Panc1 (cell line): ENCODE measurements at regions not wholly inside any gene's neighbourhood (a gene's known extent, or its start where the extent isn't known, plus 50 kb on each side); places are given as distances from the start of the nearest gene placed in this dataset.
"Not testable (repeated sequence)": the region's sequence is repeated elsewhere in the genome, so short reads cannot be mapped to it uniquely, and the experiment has no call there.

Experiments
- ATAC-seq: fragments of 200-7000 bp; cut with Tn5 transposase; 2 replicates; pipeline ENCODE4 v1.9.1; 2020; ENCODE audit warnings: mild to moderate bottlenecking, moderate library complexity
- BruUV-seq: library from RNA; stranded (reverse); fragments of 400-500 nt; replicated peaks from 2 replicates; lab custom pipeline; 2021; lab: Mats Ljungman, UMichigan
- CTCF ChIA-PET: fragments of 300-600 bp; sonication (Branson Sonifier 250); formaldehyde crosslinking; loops from one replicate; lab custom pipeline; 2022; ENCODE audit warnings: antibody characterized with exemption; lab: Charles Lee
- POLR2A ChIA-PET: fragments of 300-600 bp; sonication (Branson Sonifier 250); formaldehyde crosslinking; loops from one replicate; lab custom pipeline; 2022; ENCODE audit warnings: antibody characterized with exemption; lab: Charles Lee
- DNase-seq: peaks from one replicate; pipeline ENCODE4 v3.0.0-alpha.2; 2010; ENCODE audit warnings: low read depth, low spot score
- H3K27ac ChIP-seq: 2 replicates; pipeline ENCODE4 v1.5.1; 2011; ENCODE audit warnings: mild to moderate bottlenecking, low read length, inconsistent platforms
- H3K27me3 ChIP-seq: fragments of 200-500 bp; sonication (Bioruptor generic); 2 replicates; pipeline ENCODE4 v1.6.0; 2014; ENCODE audit warnings: low read length, inconsistent platforms; ENCODE audit not compliant: control insufficient read depth, insufficient read depth
- H3K36me3 ChIP-seq: fragments of 200-500 bp; sonication (Bioruptor generic); 2 replicates; pipeline ENCODE4 v1.5.1; 2014; ENCODE audit warnings: inconsistent platforms, mild to moderate bottlenecking, low read length, moderate library complexity; ENCODE audit not compliant: control insufficient read depth, insufficient read depth
- H3K4me1 ChIP-seq: 2 replicates; pipeline ENCODE4 v1.5.1; 2011; ENCODE audit warnings: inconsistent platforms, mild to moderate bottlenecking, low read length, moderate library complexity; ENCODE audit not compliant: control insufficient read depth, insufficient read depth
- H3K4me3 ChIP-seq, 2 experiments: 2 replicates each; pipeline ENCODE4 v1.5.1; 2011 to 2012; ENCODE audit warnings: low read depth in 2 of 2, low read length in 2 of 2, mild to moderate bottlenecking in 2 of 2, inconsistent platforms in 1 of 2, moderate library complexity in 1 of 2
- H3K9me3 ChIP-seq: fragments of 200-500 bp; sonication (Bioruptor generic); 2 replicates; pipeline ENCODE4 v1.5.1; 2014; ENCODE audit warnings: low read depth, mild to moderate bottlenecking, inconsistent platforms, low read length, moderate library complexity; ENCODE audit not compliant: control insufficient read depth, insufficient read depth
- POLR2AphosphoS5 ChIP-seq: IDR thresholded peaks from 2 replicates; pipeline ENCODE4 v1.6.1; 2012; ENCODE audit warnings: mild to moderate bottlenecking, low read depth, low read length, moderate library complexity
- SIN3A ChIP-seq: IDR thresholded peaks from 2 replicates; pipeline ENCODE4 v1.6.1; 2012; ENCODE audit warnings: low read depth, mild to moderate bottlenecking, low read length, moderate library complexity, borderline replicate concordance; ENCODE audit not compliant: insufficient read depth
- TCF7L2 ChIP-seq: IDR thresholded peaks from 2 replicates; pipeline ENCODE4 v1.6.1; 2011; ENCODE audit warnings: mild to moderate bottlenecking, low read depth, low read length, inconsistent platforms
- in situ Hi-C: cut with HindIII; loops from 2 replicates; pipeline ENCODE4 v1.10.0; 2016; ENCODE audit warnings: low sequenced_read_pairs, low pct_unique_long_range_greater_than_20kb
- intact Hi-C: fragments of 100-400 bp; cut with micrococcal nuclease; formaldehyde crosslinking; loops from one replicate; pipeline ENCODE4 v1.10.0; 2022; ENCODE audit not compliant: unreplicated experiment
- TF ChIP-seq, protein P1 (sequence below), 2 experiments: IDR thresholded peaks; 2 replicates each; pipeline ENCODE4 v1.6.1; 2011 to 2012; ENCODE audit warnings: low read depth in 2 of 2, control low read depth in 1 of 2, low read length in 1 of 2, mild to moderate bottlenecking in 1 of 2, moderate library complexity in 1 of 2; ENCODE audit not compliant: insufficient read depth in 1 of 2
- TF ChIP-seq, protein P2 (sequence below): fragments of 450-650 bp; IDR thresholded peaks from 2 replicates; pipeline ENCODE4 v1.5.1; 2017; ENCODE audit warnings: mild to moderate bottlenecking

DNA sequence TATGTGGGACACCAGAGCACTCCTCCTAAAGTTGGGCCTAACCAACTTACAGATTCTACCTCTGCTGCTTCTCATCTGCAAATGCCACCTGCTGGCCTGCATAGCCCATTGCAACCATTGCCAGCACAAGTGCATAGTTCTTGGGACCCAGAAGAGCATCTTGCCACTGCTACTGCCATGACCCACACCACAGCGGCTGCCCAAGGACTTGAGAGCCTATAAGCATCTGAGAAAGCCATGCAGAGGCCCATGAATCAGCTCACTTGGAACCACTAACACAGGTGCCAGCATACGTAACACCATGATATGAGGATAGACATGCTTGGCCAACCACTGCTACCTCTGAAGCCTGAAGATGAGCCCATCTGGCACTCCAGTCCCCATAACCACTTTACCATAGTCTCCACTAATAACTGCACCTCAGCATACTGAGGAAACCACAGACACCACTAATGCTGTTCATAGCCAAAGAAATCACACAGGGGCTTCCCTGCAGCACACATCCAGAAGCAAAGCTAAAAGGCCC lies 258.1 kb upstream of the AGTR2 start:
- TF ChIP-seq, protein P1, sequence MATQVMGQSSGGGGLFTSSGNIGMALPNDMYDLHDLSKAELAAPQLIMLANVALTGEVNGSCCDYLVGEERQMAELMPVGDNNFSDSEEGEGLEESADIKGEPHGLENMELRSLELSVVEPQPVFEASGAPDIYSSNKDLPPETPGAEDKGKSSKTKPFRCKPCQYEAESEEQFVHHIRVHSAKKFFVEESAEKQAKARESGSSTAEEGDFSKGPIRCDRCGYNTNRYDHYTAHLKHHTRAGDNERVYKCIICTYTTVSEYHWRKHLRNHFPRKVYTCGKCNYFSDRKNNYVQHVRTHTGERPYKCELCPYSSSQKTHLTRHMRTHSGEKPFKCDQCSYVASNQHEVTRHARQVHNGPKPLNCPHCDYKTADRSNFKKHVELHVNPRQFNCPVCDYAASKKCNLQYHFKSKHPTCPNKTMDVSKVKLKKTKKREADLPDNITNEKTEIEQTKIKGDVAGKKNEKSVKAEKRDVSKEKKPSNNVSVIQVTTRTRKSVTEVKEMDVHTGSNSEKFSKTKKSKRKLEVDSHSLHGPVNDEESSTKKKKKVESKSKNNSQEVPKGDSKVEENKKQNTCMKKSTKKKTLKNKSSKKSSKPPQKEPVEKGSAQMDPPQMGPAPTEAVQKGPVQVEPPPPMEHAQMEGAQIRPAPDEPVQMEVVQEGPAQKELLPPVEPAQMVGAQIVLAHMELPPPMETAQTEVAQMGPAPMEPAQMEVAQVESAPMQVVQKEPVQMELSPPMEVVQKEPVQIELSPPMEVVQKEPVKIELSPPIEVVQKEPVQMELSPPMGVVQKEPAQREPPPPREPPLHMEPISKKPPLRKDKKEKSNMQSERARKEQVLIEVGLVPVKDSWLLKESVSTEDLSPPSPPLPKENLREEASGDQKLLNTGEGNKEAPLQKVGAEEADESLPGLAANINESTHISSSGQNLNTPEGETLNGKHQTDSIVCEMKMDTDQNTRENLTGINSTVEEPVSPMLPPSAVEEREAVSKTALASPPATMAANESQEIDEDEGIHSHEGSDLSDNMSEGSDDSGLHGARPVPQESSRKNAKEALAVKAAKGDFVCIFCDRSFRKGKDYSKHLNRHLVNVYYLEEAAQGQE (IDR thresholded peaks at IDR 0.05; ENCODE audit: insufficient read depth in 1 of 2, low read depth in 2 of 2, low read length in 1 of 2): no peak
- TF ChIP-seq SIN3A (no peak), POLR2AphosphoS5 (no peak), TCF7L2 (no peak)
- TF ChIP-seq, protein P2, sequence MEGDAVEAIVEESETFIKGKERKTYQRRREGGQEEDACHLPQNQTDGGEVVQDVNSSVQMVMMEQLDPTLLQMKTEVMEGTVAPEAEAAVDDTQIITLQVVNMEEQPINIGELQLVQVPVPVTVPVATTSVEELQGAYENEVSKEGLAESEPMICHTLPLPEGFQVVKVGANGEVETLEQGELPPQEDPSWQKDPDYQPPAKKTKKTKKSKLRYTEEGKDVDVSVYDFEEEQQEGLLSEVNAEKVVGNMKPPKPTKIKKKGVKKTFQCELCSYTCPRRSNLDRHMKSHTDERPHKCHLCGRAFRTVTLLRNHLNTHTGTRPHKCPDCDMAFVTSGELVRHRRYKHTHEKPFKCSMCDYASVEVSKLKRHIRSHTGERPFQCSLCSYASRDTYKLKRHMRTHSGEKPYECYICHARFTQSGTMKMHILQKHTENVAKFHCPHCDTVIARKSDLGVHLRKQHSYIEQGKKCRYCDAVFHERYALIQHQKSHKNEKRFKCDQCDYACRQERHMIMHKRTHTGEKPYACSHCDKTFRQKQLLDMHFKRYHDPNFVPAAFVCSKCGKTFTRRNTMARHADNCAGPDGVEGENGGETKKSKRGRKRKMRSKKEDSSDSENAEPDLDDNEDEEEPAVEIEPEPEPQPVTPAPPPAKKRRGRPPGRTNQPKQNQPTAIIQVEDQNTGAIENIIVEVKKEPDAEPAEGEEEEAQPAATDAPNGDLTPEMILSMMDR: no peak
- H3K27ac ChIP-seq: no peak overlapping the region
- H3K9me3 ChIP-seq: peaks cover 42% of the 10 kb centered on the region
- H3K4me3 ChIP-seq: no peak overlapping the region
- H3K27me3 ChIP-seq: no peaks in the 10 kb centered on the region
- no peak for ATAC-seq
- intact Hi-C loops: no loop called here
- ChIA-PET CTCF (interaction anchor here (0.6 kb wide), 1 partner anchor 287 kb away, joined by 3 read pairs; no protein-coding TSS in a partner anchor), POLR2A (interaction anchor here (0.7 kb wide), 1 partner anchor 46 kb away, joined by 12 read pairs; no protein-coding TSS in a partner anchor)
- no TSS peak for BruUV-seq
- no peak for DNase-seq
- in situ Hi-C loops: no loop called here
- H3K36me3 ChIP-seq: no peaks in the 10 kb centered on the region
- H3K4me1 ChIP-seq: no peaks in the 10 kb centered on the region

DNA sequence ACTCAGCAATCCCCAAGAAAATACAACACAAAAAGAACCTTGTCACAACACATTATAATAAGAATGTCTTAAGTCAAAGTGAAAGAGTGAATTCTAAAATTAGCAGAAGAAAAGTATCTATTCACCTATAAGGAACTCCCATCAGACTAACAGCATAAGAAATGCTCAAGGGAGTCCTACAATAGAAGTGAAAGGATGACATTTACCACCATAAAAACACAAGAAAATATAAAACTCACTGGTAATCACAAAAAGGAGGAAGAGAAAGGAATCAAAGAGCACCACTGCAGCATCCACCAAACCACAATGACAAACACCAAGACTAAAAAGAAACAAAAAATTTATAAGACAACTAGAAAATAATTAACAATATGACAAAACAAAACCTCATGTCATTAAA lies 257.0 kb upstream of the AGTR2 start:
- H3K9me3 ChIP-seq: peaks cover 42% of the 10 kb centered on the region
- in situ Hi-C loops (no loop called here), intact Hi-C loops (no loop called here)
- H3K36me3 ChIP-seq: no peaks in the 10 kb centered on the region
- no peak overlapping the region for H3K4me3 ChIP-seq
- no peak for ATAC-seq
- no TSS peak for BruUV-seq
- ChIA-PET CTCF (no interaction called here), POLR2A (no interaction called here)
- no peak for TF ChIP-seq POLR2AphosphoS5
- TF ChIP-seq, protein P1 (IDR thresholded peaks at IDR 0.05; ENCODE audit: insufficient read depth in 1 of 2, low read depth in 2 of 2, low read length in 1 of 2): no peak
- TF ChIP-seq, protein P2: no peak
- TF ChIP-seq TCF7L2: no peak
- TF ChIP-seq SIN3A: no peak
- H3K27me3 ChIP-seq: no peaks in the 10 kb centered on the region
- DNase-seq: no peak
- H3K27ac ChIP-seq: no peak overlapping the region
- H3K4me1 ChIP-seq: no peaks in the 10 kb centered on the region

DNA sequence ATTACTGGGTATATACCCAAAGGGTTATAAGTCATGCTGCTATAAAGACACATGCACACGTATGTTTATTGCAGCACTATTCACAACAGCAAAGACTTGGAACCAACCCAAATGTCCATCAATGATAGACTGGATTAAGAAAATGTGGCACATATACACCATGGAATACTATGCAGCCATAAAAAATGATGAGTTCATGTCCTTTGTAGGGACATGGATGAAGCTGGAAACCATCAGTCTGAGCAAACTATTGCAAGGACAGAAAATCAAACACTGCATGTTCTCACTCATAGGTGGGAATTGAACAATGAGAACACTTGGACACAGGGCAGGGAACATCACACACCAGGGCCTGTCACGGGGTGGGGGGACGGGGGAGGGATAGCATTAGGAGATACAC lies 254.9 kb upstream of the AGTR2 start:
- H3K27ac ChIP-seq, H3K27me3 ChIP-seq, CTCF ChIA-PET, DNase-seq, POLR2A ChIA-PET, intact Hi-C loops, in situ Hi-C loops, H3K4me3 ChIP-seq, H3K36me3 ChIP-seq, BruUV-seq, H3K4me1 ChIP-seq, ATAC-seq: not testable (repeated sequence)
- peaks cover 33% of the 10 kb centered on the region for H3K9me3 ChIP-seq
